Stomach (tissue), 8 donors: ENCODE measurements at regions not wholly inside any gene's neighbourhood (a gene's known extent, or its start where the extent isn't known, plus 50 kb on each side); places are given as distances from the start of the nearest gene placed in this dataset.

Experiments used
- DNase-seq, 2 donors: peaks; one replicate each; pipeline versions ENCODE4 v3.0.0 to v3.0.0-alpha.2; 2013 to 2019
- H3K27ac ChIP-seq, 5 donors: fragments of 200-600 bp in 4 of 5; sonication (generic) in 4 of 5; one replicate each; pipeline ENCODE4 v1.5.1; 2013 to 2019; ENCODE audit warnings: mild to moderate bottlenecking in 1 of 5, moderate library complexity in 1 of 5
- H3K27me3 ChIP-seq, 3 donors: fragments of 200-600 bp; sonication (generic); one replicate each; pipeline ENCODE4 v1.5.1; 2017 to 2019; ENCODE audit warnings: mixed run types in 1 of 3
- H3K36me3 ChIP-seq, 4 donors: fragments of 200-600 bp; sonication (generic); 1 replicate in 3 of 4; 2 replicates in 1 of 4; pipeline ENCODE4 v1.5.1; 2016 to 2019
- H3K4me1 ChIP-seq, 4 donors: fragments of 200-600 bp; sonication (generic); one replicate each; pipeline ENCODE4 v1.5.1; 2016 to 2019
- H3K4me3 ChIP-seq, 4 donors: fragments of 200-600 bp; sonication (generic) in 3 of 4; one replicate each; pipeline ENCODE4 v1.5.1; 2016 to 2019; ENCODE audit warnings: mild to moderate bottlenecking in 1 of 4
- H3K9me3 ChIP-seq, 4 donors: fragments of 200-600 bp; sonication (generic); one replicate each; pipeline ENCODE4 v1.5.1; 2016 to 2019
- CTCF ChIP-seq, 7 experiments: fragments of 450-650 bp in 4 of 7; fragments of 200-600 bp in 3 of 7; sonication (generic) in 3 of 7; IDR thresholded peaks; one replicate each; pipeline ENCODE4 v1.5.1; 2016 to 2019; ENCODE audit warnings: antibody characterized with exemption in 7 of 7, control low read depth in 2 of 7, mild to moderate bottlenecking in 1 of 7
- EP300 ChIP-seq: sonication (generic); formaldehyde crosslinking; IDR thresholded peaks from one replicate; pipeline ENCODE4 v1.6.1; 2017; ENCODE audit warnings: antibody characterized with exemption
- POLR2A ChIP-seq, 4 donors: fragments of 450-650 bp; IDR thresholded peaks; one replicate each; pipeline ENCODE4 v1.6.1; 2016; ENCODE audit warnings: antibody characterized with exemption in 4 of 4, control low read depth in 2 of 4, mild to moderate bottlenecking in 1 of 4, moderate library complexity in 1 of 4
- POLR2AphosphoS5 ChIP-seq, 3 donors: sonication (generic); formaldehyde crosslinking; IDR thresholded peaks; one replicate each; pipeline ENCODE4 v1.6.1; 2016; ENCODE audit warnings: antibody characterized with exemption in 3 of 3
- WGBS, 5 donors: extraction: QIAGEN DNeasy Blood & Tissue Kit in 3 of 5; methylation state at CpG; one replicate each; pipeline versions ENCODE4 v1.1.5 to v1.1.7; 2013 to 2018; 5-methylcytosine and 5-hydroxymethylcytosine counted together
- intact Hi-C: fragments of 100-400 bp; cut with DNase I; formaldehyde crosslinking; loops from one replicate; pipeline ENCODE4 v1.15.1; 2023; ENCODE audit warnings: low total_unique reads
- donor health status: healthy with polysubstance abuse.
- donor health status: Bipolar disorder and iron deficiency.
- donor health status: healthy.

GRCh38 chr20:50294164-50295088, 103.8 kb downstream of the CEBPB start:
- intact Hi-C loops = no loop called here

GRCh38 chr20:50295345-50295744, 104.7 kb downstream of the CEBPB start:
- peaks cover 21 to 61% (median 33%) of the 10 kb centered on the region in 4 donors for H3K4me1 ChIP-seq
- no peaks in the 10 kb centered on the region for H3K36me3 ChIP-seq
- TF ChIP-seq EP300 (no peak), POLR2A (IDR thresholded peaks at IDR 0.05) (no peak), POLR2AphosphoS5 (IDR thresholded peaks at IDR 0.05) (no peak), CTCF (IDR thresholded peaks at IDR 0.05) (no peak)
- 46 to 62% (median 57%) methylated on average over 5 of the region's 5 CpGs for WGBS, 5 donors
- no peaks in the 10 kb centered on the region for H3K9me3 ChIP-seq
- intact Hi-C loops = no loop called here
- DNase-seq = no peak
- no peak overlapping the region for H3K4me3 ChIP-seq
- H3K27ac ChIP-seq = peak overlapping the region in 4 of 5 donors; percentile 77 to 87 (median 78)
- H3K27me3 ChIP-seq = no peaks in the 10 kb centered on the region

More at GRCh38 chr20:50294164-50295088, 103.8 kb downstream of the CEBPB start:
- H3K27me3 ChIP-seq = no peaks in the 10 kb centered on the region
- DNase-seq = no peak
- WGBS, 5 donors = 85 to 90% (median 88%) methylated on average over 17 to 18 of the region's 18 CpGs
- no peaks in the 10 kb centered on the region for H3K36me3 ChIP-seq
- H3K27ac ChIP-seq = peak overlapping the region in 4 of 5 donors; percentile 77 to 87 (median 78)
- no peak overlapping the region for H3K4me3 ChIP-seq
- H3K9me3 ChIP-seq = no peaks in the 10 kb centered on the region
- H3K4me1 ChIP-seq = peaks cover 21 to 61% (median 33%) of the 10 kb centered on the region in 4 donors
- no peak for TF ChIP-seq EP300
- TF ChIP-seq POLR2A (IDR thresholded peaks at IDR 0.05) = no peak
- TF ChIP-seq CTCF (IDR thresholded peaks at IDR 0.05) = no peak
- no peak for TF ChIP-seq POLR2AphosphoS5 (IDR thresholded peaks at IDR 0.05)

- intact Hi-C loops = no loop called here
- DNase-seq = peak; percentile 49 to 62
- WGBS, 5 donors = 45 to 52% (median 49%) methylated on average over 16 to 20 of the region's 20 CpGs
- Histone ChIP-seq H3K9me3 (no peaks in the 10 kb centered on the region), H3K27me3 (no peaks in the 10 kb centered on the region), H3K4me3 (no peak overlapping the region), H3K4me1 (peaks cover 21 to 60% (median 32%) of the 10 kb centered on the region in 4 donors), H3K27ac (peak overlapping the region in 4 of 5 donors; percentile 77 to 87 (median 78)), H3K36me3 (no peaks in the 10 kb centered on the region)
- TF ChIP-seq POLR2A (IDR thresholded peaks at IDR 0.05) (no peak), POLR2AphosphoS5 (IDR thresholded peaks at IDR 0.05) (no peak), CTCF (IDR thresholded peaks at IDR 0.05) (no peak), EP300 (no peak)
Observed at GRCh38 chr20:50295762-50296449, 105.3 kb downstream of the CEBPB start.
